SJSA1 (cell line): ENCODE measurements at regions not wholly inside any gene's neighbourhood (a gene's known extent, or its start where the extent isn't known, plus 50 kb on each side); places are given as distances from the start of the nearest gene placed in this dataset.

ENCODE experiments used
- DNase-seq, 2 experiments: peaks; one replicate each; pipeline ENCODE4 v3.0.0-alpha.2; 2015 to 2020; ENCODE audit warnings: low spot score in 2 of 2, low read depth in 1 of 2
- H3K27ac ChIP-seq: fragments of 250-450 bp; sonication (Bioruptor Pico); 2 replicates; pipeline ENCODE4 v1.5.1; 2020; ENCODE audit warnings: mild to moderate bottlenecking, moderate library complexity
- H3K27me3 ChIP-seq: fragments of 250-450 bp; sonication (Bioruptor Pico); replicated peaks from 2 replicates; pipeline ENCODE4 v1.5.1; 2020; ENCODE audit warnings: mild to moderate bottlenecking, moderate library complexity
- H3K36me3 ChIP-seq: fragments of 250-450 bp; sonication (Bioruptor Pico); 2 replicates; pipeline ENCODE4 v1.5.1; 2020; ENCODE audit warnings: mild to moderate bottlenecking
- H3K4me1 ChIP-seq: fragments of 250-450 bp; sonication (Bioruptor Pico); replicated peaks from 2 replicates; pipeline ENCODE4 v1.6.1; 2021; ENCODE audit warnings: mild to moderate bottlenecking
- H3K4me3 ChIP-seq: fragments of 250-450 bp; sonication (Bioruptor Pico); 2 replicates; pipeline ENCODE4 v1.5.1; 2020; ENCODE audit warnings: mild to moderate bottlenecking
- H3K9me3 ChIP-seq: fragments of 250-450 bp; sonication (Bioruptor Pico); replicated peaks from 2 replicates; pipeline ENCODE4 v1.5.1; 2020; ENCODE audit warnings: mild to moderate bottlenecking

DNA sequence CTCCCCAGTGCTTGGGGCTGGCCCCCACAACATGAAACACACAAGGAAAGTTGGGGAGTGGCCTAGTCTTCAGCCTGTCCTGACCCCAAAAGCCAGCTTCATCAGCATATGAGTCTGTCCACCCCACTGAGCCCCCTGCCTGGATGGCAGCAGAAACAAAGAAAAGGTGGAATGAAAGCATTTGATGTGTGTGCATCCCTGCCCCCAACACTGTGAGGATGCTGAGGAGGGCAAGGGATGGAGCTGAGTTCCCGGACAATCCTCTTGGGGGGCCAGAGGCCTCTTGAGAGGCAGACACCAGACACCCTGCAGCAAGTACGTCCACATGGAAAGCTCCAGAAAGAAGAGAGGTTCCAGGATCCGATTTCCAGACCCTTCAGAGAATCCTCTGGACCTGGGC is 113.5 kb upstream of the PPP1R26 start:
- Histone ChIP-seq H3K9me3 (no peaks in the 10 kb centered on the region), H3K36me3 (no peaks in the 10 kb centered on the region), H3K4me3 (no peak overlapping the region), H3K27ac (no peak overlapping the region), H3K27me3 (no peaks in the 10 kb centered on the region), H3K4me1 (no peaks in the 10 kb centered on the region)
- no peak for DNase-seq

DNA sequence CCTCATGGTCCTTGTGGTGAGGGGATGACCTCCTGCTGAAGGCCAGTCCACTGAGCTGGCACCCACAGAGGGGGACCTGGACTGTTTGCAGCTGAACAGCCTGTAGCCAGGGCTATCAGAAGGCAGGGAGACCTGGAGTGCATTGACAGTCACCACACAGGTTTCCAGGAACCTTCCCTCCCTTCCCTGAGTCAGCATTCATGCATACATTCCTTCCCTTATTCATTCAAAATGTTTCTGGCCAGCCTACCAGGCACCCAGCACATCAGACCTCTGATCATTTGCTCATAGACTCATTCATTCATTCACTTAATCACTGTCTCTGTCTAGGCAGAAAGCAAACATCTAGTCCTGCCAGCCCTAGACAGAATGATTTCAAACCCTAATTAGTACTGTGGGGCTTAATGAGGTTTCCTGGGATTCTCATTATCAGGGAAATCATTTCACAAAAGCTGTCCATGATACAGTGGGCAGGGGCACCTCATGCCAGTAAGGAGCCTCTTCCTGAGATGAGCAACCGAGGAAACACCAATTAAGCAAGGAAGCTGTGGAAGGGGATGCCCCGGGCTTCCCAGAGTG is 110.1 kb upstream of the PPP1R26 start:
- no peaks in the 10 kb centered on the region for H3K27me3 ChIP-seq
- no peak for DNase-seq

DNA sequence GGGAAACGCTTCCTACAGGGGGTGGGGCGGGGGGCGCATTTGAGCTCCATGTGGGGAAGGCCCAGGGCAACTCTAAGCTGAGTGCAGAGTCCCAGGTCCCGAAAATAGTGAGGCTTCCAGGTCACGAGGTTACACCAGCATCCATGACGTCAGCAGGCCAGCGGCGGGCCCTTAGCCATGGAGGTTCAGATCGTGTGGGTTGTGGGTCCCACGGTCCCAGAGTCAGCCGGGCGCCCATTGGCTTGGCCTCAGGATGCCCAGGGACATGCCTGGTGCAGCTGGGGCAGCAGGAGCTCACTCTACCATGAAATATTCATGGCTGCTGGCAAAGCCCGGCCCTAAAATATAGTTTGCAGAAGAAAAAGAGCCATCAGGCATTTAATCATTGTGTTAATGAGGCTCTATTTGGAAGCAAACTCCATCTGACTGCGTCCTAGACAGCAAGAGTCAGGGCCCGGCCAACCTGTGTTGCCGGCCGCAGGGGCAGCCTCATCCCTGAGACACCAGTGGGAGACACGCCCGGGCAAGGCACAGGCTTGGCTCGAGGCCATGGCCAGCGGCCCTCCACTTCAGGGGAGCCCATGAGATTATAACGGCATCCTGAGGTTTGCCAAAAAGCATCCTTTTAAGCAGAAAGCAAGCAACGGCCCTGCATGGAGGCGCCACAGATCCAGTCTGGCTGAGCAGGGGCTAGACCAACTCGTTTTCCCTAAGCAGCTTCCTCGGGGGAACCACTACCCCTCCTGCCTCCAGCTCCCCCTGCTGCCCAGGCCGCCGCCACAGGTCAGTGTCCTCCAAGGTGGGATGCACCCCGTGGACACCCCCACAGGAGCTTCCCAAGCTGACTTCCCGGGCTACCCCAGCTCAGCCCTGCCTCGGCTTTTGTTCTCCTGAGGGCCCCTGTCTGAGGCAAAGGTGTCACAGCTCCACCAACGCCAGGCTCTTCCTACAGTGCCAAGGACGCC is 108.9 kb upstream of the PPP1R26 start:
- Histone ChIP-seq H3K27ac (no peak overlapping the region), H3K4me1 (no peaks in the 10 kb centered on the region), H3K4me3 (no peak overlapping the region)

More for the DNA sequence above, 110.1 kb upstream of the PPP1R26 start:
- Histone ChIP-seq H3K27ac (no peak overlapping the region), H3K36me3 (no peaks in the 10 kb centered on the region), H3K4me1 (no peaks in the 10 kb centered on the region), H3K4me3 (no peak overlapping the region), H3K9me3 (no peaks in the 10 kb centered on the region)

DNA sequence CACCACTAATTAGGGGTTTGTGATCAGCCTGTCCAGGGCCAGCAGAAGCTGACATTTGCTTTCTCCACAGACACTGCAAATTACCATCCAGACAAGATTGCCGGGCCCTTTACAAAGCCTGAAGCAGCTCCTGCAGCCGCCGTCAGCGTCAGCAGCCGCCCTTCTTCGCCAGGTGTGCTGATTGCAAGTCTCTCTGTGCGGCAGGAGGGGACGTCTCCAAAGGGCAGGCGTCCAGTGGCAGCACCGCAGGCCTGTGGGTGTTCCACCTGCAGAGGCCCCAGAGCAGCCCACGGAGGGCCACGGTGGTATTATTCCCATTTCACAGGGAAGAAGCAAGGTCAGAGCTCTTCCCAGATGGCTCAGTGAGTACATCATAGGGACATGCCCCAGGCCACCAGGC is 108.0 kb upstream of the PPP1R26 start:
- H3K27me3 ChIP-seq: no peaks in the 10 kb centered on the region
- H3K4me3 ChIP-seq: no peak overlapping the region
- H3K4me1 ChIP-seq: no peaks in the 10 kb centered on the region; the same call in 1 of the 2 replicates
- no peaks in the 10 kb centered on the region for H3K36me3 ChIP-seq
- H3K9me3 ChIP-seq: no peaks in the 10 kb centered on the region
- no peak overlapping the region for H3K27ac ChIP-seq
- DNase-seq: no peak

More for the DNA sequence above, 108.9 kb upstream of the PPP1R26 start:
- no peak for DNase-seq
- Histone ChIP-seq H3K27me3 (no peaks in the 10 kb centered on the region), H3K36me3 (no peaks in the 10 kb centered on the region), H3K9me3 (no peaks in the 10 kb centered on the region)

- Histone ChIP-seq H3K36me3 (no peaks in the 10 kb centered on the region), H3K4me3 (no peak overlapping the region), H3K27me3 (no peaks in the 10 kb centered on the region), H3K4me1 (no peaks in the 10 kb centered on the region; the same call in 1 of the 2 replicates), H3K27ac (no peak overlapping the region), H3K9me3 (no peaks in the 10 kb centered on the region)
- no peak for DNase-seq
These were observed 107.5 kb upstream of the PPP1R26 start for GRCh38 chr9:135372036-135372435.

DNA sequence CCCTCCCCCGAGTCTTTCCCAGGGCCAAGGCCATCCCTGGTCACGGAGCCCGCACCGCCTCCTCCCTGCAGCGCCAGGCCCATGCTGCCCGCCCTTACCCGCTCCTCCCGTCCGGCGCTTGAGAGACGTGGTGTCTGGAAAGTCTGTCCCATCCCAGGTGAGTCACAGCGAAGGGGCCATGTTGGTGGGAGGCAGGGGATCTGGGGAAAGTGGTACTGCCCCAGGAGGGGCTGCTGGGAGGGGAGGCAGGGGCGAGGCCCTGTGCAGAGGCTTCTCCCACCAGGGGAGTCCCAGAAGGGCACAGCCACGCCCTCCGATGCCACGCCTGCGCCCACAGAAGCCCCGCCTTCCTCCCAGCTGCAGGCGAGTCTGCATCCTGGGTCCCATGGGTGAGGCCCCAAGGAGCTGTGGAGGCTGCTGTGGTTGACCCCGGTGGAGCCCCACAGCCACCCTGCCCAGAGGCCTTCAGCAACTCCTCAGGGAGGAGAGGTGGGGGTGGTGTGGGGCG is 107.0 kb upstream of the PPP1R26 start:
- H3K4me1 ChIP-seq: no peaks in the 10 kb centered on the region; the same call in 1 of the 2 replicates
- no peak for DNase-seq
- H3K27me3 ChIP-seq: no peaks in the 10 kb centered on the region
- H3K9me3 ChIP-seq: no peaks in the 10 kb centered on the region
- H3K4me3 ChIP-seq: no peak overlapping the region
- H3K27ac ChIP-seq: no peak overlapping the region
- no peaks in the 10 kb centered on the region for H3K36me3 ChIP-seq

- DNase-seq: no peak
- Histone ChIP-seq H3K36me3 (no peaks in the 10 kb centered on the region), H3K9me3 (no peaks in the 10 kb centered on the region)
These were observed 106.4 kb upstream of the PPP1R26 start for GRCh38 chr9:135373151-135373685.

GRCh38 chr9:135373820-135374219 is 105.8 kb upstream of the PPP1R26 start:
- Histone ChIP-seq H3K4me3 (no peak overlapping the region), H3K27ac (no peak overlapping the region), H3K36me3 (no peaks in the 10 kb centered on the region), H3K4me1 (no peaks in the 10 kb centered on the region; the same call in 1 of the 2 replicates), H3K27me3 (no peaks in the 10 kb centered on the region), H3K9me3 (no peaks in the 10 kb centered on the region; the same call in 1 of the 2 replicates)
- DNase-seq: no peak

More at GRCh38 chr9:135373151-135373685, 106.4 kb upstream of the PPP1R26 start:
- H3K4me1 ChIP-seq: no peaks in the 10 kb centered on the region; the same call in 1 of the 2 replicates
- no peaks in the 10 kb centered on the region for H3K27me3 ChIP-seq
- H3K4me3 ChIP-seq: no peak overlapping the region
- H3K27ac ChIP-seq: no peak overlapping the region

- H3K27me3 ChIP-seq: no peaks in the 10 kb centered on the region
- no peak overlapping the region for H3K4me3 ChIP-seq
- DNase-seq: no peak
- no peaks in the 10 kb centered on the region for H3K36me3 ChIP-seq
- H3K9me3 ChIP-seq: no peaks in the 10 kb centered on the region; the same call in none of the 2 replicates
- H3K4me1 ChIP-seq: peaks cover 4% of the 10 kb centered on the region
- no peak overlapping the region for H3K27ac ChIP-seq
These were observed 105.0 kb upstream of the PPP1R26 start for GRCh38 chr9:135374591-135374990.

GRCh38 chr9:135375001-135375400 is 104.6 kb upstream of the PPP1R26 start:
- Histone ChIP-seq H3K4me3 (no peak overlapping the region), H3K4me1 (peaks cover 8% of the 10 kb centered on the region), H3K36me3 (no peaks in the 10 kb centered on the region), H3K27ac (no peak overlapping the region), H3K9me3 (no peaks in the 10 kb centered on the region; the same call in none of the 2 replicates), H3K27me3 (no peaks in the 10 kb centered on the region)
- DNase-seq: no peak

GRCh38 chr9:135376511-135377265 is 102.9 kb upstream of the PPP1R26 start:
- DNase-seq: no peak
- no peak overlapping the region for H3K4me3 ChIP-seq
- no peaks in the 10 kb centered on the region; the same call in none of the 2 replicates for H3K9me3 ChIP-seq
- peaks cover 23% of the 10 kb centered on the region for H3K4me1 ChIP-seq
- no peaks in the 10 kb centered on the region for H3K36me3 ChIP-seq
- H3K27ac ChIP-seq: no peak overlapping the region
- no peaks in the 10 kb centered on the region for H3K27me3 ChIP-seq

- Histone ChIP-seq H3K9me3 (no peaks in the 10 kb centered on the region; the same call in none of the 2 replicates), H3K27me3 (no peaks in the 10 kb centered on the region), H3K4me1 (peaks cover 25% of the 10 kb centered on the region), H3K4me3 (no peak overlapping the region), H3K36me3 (no peaks in the 10 kb centered on the region), H3K27ac (no peak overlapping the region)
- no peak for DNase-seq
These were observed 102.2 kb upstream of the PPP1R26 start for GRCh38 chr9:135377431-135377830.

DNA sequence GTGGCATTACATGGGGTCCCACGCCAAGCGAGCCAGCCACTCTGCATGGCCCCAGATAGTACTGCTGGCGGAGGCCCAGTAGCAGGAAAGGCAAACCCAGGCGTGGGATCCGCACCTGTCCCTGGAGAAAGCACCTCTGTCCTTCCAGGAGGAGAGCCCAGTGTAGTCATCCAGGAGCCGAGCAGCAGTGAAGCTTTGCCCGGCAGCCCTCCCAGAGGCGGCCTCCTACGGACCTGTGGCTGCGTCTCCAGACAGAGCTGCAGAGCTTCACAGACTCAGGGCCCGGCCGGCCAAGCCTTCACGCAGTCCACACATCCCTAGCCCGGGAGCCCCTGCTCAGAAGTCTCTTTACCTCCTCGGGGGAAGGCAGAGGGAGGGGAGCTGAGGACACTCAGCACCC is 100.8 kb upstream of the PPP1R26 start:
- no peak for DNase-seq

More for the DNA sequence above, 100.8 kb upstream of the PPP1R26 start:
- Histone ChIP-seq H3K9me3 (no peaks in the 10 kb centered on the region; the same call in none of the 2 replicates), H3K36me3 (no peaks in the 10 kb centered on the region), H3K27ac (no peak overlapping the region), H3K27me3 (no peaks in the 10 kb centered on the region), H3K4me3 (no peak overlapping the region), H3K4me1 (peaks cover 25% of the 10 kb centered on the region)
